ENCODE measurements at regions not wholly inside any gene's neighbourhood (a gene's known extent, or its start where the extent isn't known, plus 50 kb on each side); places are given as distances from the start of the nearest gene placed in this dataset.

GRCh38 chr11:95339086-95339901 is 108.3 kb upstream of the SESN3 start:
- Histone ChIP-seq H3K4me2 (no peak overlapping the region), H3K36me3 (ENCODE audit: insufficient read depth) (no peaks in the 10 kb centered on the region), H3K4me1 (ENCODE audit: low read depth, poor library complexity, severe bottlenecking) (peaks cover 38% of the 10 kb centered on the region), H4K20me1 (ENCODE audit: insufficient read depth) (no peaks in the 10 kb centered on the region), H2AFZ (ENCODE audit: low read depth) (no peak overlapping the region), H3K4me3 (IDR thresholded peaks at IDR 0.05; ENCODE audit: insufficient read depth, low read depth, low read length) (no peak overlapping the region), H3K27me3 (ENCODE audit: insufficient read depth, low read depth) (no peaks in the 10 kb centered on the region), H3K79me2 (ENCODE audit: insufficient read depth, low read depth) (no peaks in the 10 kb centered on the region), H3K9ac (no peak overlapping the region), H3K27ac (no peak overlapping the region)
- TF ChIP-seq, protein P1, sequence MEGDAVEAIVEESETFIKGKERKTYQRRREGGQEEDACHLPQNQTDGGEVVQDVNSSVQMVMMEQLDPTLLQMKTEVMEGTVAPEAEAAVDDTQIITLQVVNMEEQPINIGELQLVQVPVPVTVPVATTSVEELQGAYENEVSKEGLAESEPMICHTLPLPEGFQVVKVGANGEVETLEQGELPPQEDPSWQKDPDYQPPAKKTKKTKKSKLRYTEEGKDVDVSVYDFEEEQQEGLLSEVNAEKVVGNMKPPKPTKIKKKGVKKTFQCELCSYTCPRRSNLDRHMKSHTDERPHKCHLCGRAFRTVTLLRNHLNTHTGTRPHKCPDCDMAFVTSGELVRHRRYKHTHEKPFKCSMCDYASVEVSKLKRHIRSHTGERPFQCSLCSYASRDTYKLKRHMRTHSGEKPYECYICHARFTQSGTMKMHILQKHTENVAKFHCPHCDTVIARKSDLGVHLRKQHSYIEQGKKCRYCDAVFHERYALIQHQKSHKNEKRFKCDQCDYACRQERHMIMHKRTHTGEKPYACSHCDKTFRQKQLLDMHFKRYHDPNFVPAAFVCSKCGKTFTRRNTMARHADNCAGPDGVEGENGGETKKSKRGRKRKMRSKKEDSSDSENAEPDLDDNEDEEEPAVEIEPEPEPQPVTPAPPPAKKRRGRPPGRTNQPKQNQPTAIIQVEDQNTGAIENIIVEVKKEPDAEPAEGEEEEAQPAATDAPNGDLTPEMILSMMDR (conservative IDR thresholded peaks at IDR 0.05; ENCODE audit: low read depth, low read length): no peak

DNA sequence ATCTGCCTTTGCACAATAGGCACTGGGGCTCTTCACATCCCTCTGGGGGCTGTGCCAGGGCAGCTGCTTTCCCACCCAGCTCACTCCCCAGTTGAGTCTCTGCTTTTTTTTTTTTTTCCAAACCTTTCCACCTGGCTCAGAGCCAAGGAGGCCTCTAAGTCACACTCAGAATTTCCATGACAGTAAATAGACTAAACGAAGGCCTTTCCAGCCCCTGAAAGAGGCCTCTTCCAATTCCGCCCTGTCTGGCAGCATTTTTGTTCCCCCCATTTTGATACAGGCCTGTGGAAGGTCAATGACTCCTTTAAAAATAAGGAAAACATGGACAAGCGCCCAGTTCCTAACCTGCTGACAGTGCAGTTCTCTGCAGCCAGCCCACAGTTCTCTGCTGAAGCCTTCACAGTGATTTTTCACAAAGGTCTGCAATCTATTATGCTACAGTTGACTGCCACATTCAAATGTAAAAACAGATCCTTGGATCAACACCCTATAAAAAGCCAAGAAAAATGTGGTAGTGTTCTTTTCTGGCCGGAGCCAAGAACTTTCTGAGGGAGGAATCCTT is 107.5 kb upstream of the SESN3 start:
- no peak overlapping the region for H3K27ac ChIP-seq
- peak overlapping the region; percentile 66; the same call in 1 of the 2 replicates for H3K4me2 ChIP-seq
- H3K27me3 ChIP-seq (ENCODE audit: insufficient read depth, low read depth): no peaks in the 10 kb centered on the region
- H3K9ac ChIP-seq: no peak overlapping the region
- no peaks in the 10 kb centered on the region for H3K79me2 ChIP-seq (ENCODE audit: insufficient read depth, low read depth)
- peaks cover 38% of the 10 kb centered on the region for H3K4me1 ChIP-seq (ENCODE audit: low read depth, poor library complexity, severe bottlenecking)
- no peaks in the 10 kb centered on the region for H4K20me1 ChIP-seq (ENCODE audit: insufficient read depth)
- H3K36me3 ChIP-seq (ENCODE audit: insufficient read depth): no peaks in the 10 kb centered on the region
- TF ChIP-seq, protein P1 (conservative IDR thresholded peaks at IDR 0.05; ENCODE audit: low read depth, low read length): no peak
- no peak overlapping the region for H2AFZ ChIP-seq (ENCODE audit: low read depth)
- H3K4me3 ChIP-seq (IDR thresholded peaks at IDR 0.05; ENCODE audit: insufficient read depth, low read depth, low read length): no peak overlapping the region

DNA sequence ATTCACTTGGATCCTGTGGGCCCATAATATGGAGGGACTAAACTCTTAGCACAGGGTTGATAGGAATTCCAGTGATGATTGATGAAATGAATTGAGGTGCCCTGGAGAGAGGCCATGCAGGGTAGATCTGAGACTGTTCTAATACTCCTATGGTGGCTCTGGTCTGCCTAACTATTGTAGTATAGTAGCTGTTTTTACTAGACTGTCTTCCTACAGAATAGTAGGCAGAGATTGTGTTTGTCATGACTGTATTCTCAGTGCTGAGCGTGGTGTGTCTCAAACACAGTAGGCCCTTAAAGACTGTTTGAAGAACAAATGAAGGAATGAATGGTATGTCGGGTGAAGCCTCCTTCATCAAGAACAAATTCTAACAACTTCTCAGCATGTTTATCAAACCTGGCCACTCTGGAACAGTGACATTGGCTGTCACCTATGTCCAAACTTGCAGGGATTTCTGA is 107.0 kb upstream of the SESN3 start:
- no peaks in the 10 kb centered on the region for H4K20me1 ChIP-seq (ENCODE audit: insufficient read depth)
- H3K36me3 ChIP-seq (ENCODE audit: insufficient read depth): no peaks in the 10 kb centered on the region
- peak overlapping the region; percentile 47 for H2AFZ ChIP-seq (ENCODE audit: low read depth)

GRCh38 chr11:95337175-95337957 is 106.4 kb upstream of the SESN3 start:
- H3K4me2 ChIP-seq: peak overlapping the region; percentile 66
- H3K4me3 ChIP-seq (IDR thresholded peaks at IDR 0.05; ENCODE audit: insufficient read depth, low read depth, low read length): no peak overlapping the region
- H4K20me1 ChIP-seq (ENCODE audit: insufficient read depth): no peaks in the 10 kb centered on the region
- peak overlapping the region; percentile 47 for H2AFZ ChIP-seq (ENCODE audit: low read depth)
- peak overlapping the region; percentile 27; the same call in 1 of the 2 replicates for H3K9ac ChIP-seq
- H3K27me3 ChIP-seq (ENCODE audit: insufficient read depth, low read depth): no peaks in the 10 kb centered on the region
- no peaks in the 10 kb centered on the region for H3K79me2 ChIP-seq (ENCODE audit: insufficient read depth, low read depth)
- TF ChIP-seq, protein P1 (conservative IDR thresholded peaks at IDR 0.05; ENCODE audit: low read depth, low read length): no peak
- no peaks in the 10 kb centered on the region for H3K36me3 ChIP-seq (ENCODE audit: insufficient read depth)
- peak overlapping the region; percentile 26; the same call in 1 of the 2 replicates for H3K27ac ChIP-seq
- H3K4me1 ChIP-seq (ENCODE audit: low read depth, poor library complexity, severe bottlenecking): peaks cover 38% of the 10 kb centered on the region

More for the DNA sequence above, 107.0 kb upstream of the SESN3 start:
- peak overlapping the region; percentile 66 for H3K4me2 ChIP-seq
- H3K27me3 ChIP-seq (ENCODE audit: insufficient read depth, low read depth): no peaks in the 10 kb centered on the region
- TF ChIP-seq, protein P1 (conservative IDR thresholded peaks at IDR 0.05; ENCODE audit: low read depth, low read length): no peak
- peaks cover 38% of the 10 kb centered on the region for H3K4me1 ChIP-seq (ENCODE audit: low read depth, poor library complexity, severe bottlenecking)
- H3K27ac ChIP-seq: peak overlapping the region; percentile 26; the same call in 1 of the 2 replicates
- H3K4me3 ChIP-seq (IDR thresholded peaks at IDR 0.05; ENCODE audit: insufficient read depth, low read depth, low read length): no peak overlapping the region
- no peaks in the 10 kb centered on the region for H3K79me2 ChIP-seq (ENCODE audit: insufficient read depth, low read depth)
- no peak overlapping the region; the same call in 1 of the 2 replicates for H3K9ac ChIP-seq
